A673 (cell line): ENCODE measurements at regions not wholly inside any gene's neighbourhood (a gene's known extent, or its start where the extent isn't known, plus 50 kb on each side); places are given as distances from the start of the nearest gene placed in this dataset.
"Not testable (repeated sequence)": the region's sequence is repeated elsewhere in the genome, so short reads cannot be mapped to it uniquely, and the experiment has no call there.

ENCODE experiments used
- BruUV-seq: library from RNA; stranded (reverse); fragments of 400-500 nt; replicated peaks from 2 replicates; lab custom pipeline; 2021; lab: Mats Ljungman, UMichigan
- CTCF ChIA-PET: fragments of 300-600 bp; sonication (Branson Sonifier 250); formaldehyde crosslinking; loops from one replicate; lab custom pipeline; 2022; ENCODE audit warnings: antibody characterized with exemption; lab: Charles Lee
- POLR2A ChIA-PET: fragments of 300-600 bp; sonication (Branson Sonifier 250); formaldehyde crosslinking; loops from one replicate; lab custom pipeline; 2022; ENCODE audit warnings: antibody characterized with exemption; ENCODE audit not compliant: low non-redundant PET; lab: Charles Lee
- DNase-seq: peaks from one replicate; pipeline ENCODE4 v3.0.0-alpha.2; 2015; ENCODE audit warnings: low spot score
- H3K27ac ChIP-seq: fragments of 200-600 bp; sonication (generic); 2 replicates; pipeline ENCODE4 v1.5.1; 2016; ENCODE audit warnings: mixed run types, low read depth, mild to moderate bottlenecking, mixed read lengths, antibody characterized with exemption, low read length; ENCODE audit not compliant: poor library complexity, severe bottlenecking
- H3K27me3 ChIP-seq: fragments of 200-600 bp; sonication (generic); replicated peaks from 2 replicates; pipeline ENCODE4 v1.6.1; 2017; ENCODE audit warnings: mixed run types, low read depth, mild to moderate bottlenecking, mixed read lengths, antibody characterized with exemption, low read length; ENCODE audit not compliant: insufficient read depth, poor library complexity
- H3K36me3 ChIP-seq: fragments of 200-600 bp; sonication (generic); 2 replicates; pipeline ENCODE4 v1.6.1; 2016; ENCODE audit warnings: mixed run types, mild to moderate bottlenecking, mixed read lengths, antibody characterized with exemption, low read length; ENCODE audit not compliant: insufficient read depth, poor library complexity, severe bottlenecking
- H3K4me1 ChIP-seq: fragments of 200-600 bp; sonication (generic); 2 replicates; pipeline ENCODE4 v1.6.1; 2017; ENCODE audit warnings: mixed run types, mild to moderate bottlenecking, mixed read lengths, antibody characterized with exemption, low read length; ENCODE audit not compliant: insufficient read depth, poor library complexity, severe bottlenecking
- H3K4me3 ChIP-seq: fragments of 200-600 bp; sonication (generic); 2 replicates; pipeline ENCODE4 v1.5.1; 2016; ENCODE audit warnings: low read depth, mixed run types, mild to moderate bottlenecking, mixed read lengths, low read length; ENCODE audit not compliant: poor library complexity, severe bottlenecking
- H3K9me3 ChIP-seq: fragments of 200-600 bp; sonication (generic); 2 replicates; pipeline ENCODE4 v1.6.1; 2016; ENCODE audit warnings: mixed run types, low read depth, mild to moderate bottlenecking, mixed read lengths, antibody characterized with exemption, low read length; ENCODE audit not compliant: poor library complexity, severe bottlenecking
- CTCF ChIP-seq: fragments of 300-800, 200-600 bp; sonication (generic); conservative IDR thresholded peaks from 2 replicates; pipeline ENCODE4 v1.5.1; 2017; ENCODE audit warnings: low read depth, mild to moderate bottlenecking, antibody characterized with exemption, low read length, moderate library complexity, mixed read lengths
- EZH2 ChIP-seq: fragments of 200-600 bp; sonication (generic); IDR thresholded peaks from 2 replicates; pipeline ENCODE4 v1.6.1; 2017; ENCODE audit warnings: borderline replicate concordance, low read depth, mild to moderate bottlenecking, mixed read lengths, antibody characterized with exemption, low read length; ENCODE audit not compliant: poor library complexity, severe bottlenecking
- intact Hi-C: fragments of 100-400 bp; cut with micrococcal nuclease; formaldehyde crosslinking; loops from one replicate; pipeline ENCODE4 v1.10.0; 2022; ENCODE audit not compliant: unreplicated experiment

GRCh38 chr12:90543841-90544240, 411.1 kb downstream of the CCER1 start:
- BruUV-seq, result no TSS peak
- no peaks in the 10 kb centered on the region for H3K27me3 ChIP-seq
- ChIA-PET CTCF (no interaction called here), POLR2A (no interaction called here)
- H3K4me3 ChIP-seq, result no peak overlapping the region
- peaks cover 10% of the 10 kb centered on the region for H3K4me1 ChIP-seq
- H3K27ac ChIP-seq, result no peak overlapping the region
- no peaks in the 10 kb centered on the region for H3K36me3 ChIP-seq
- TF ChIP-seq CTCF (no peak), EZH2 (no peak)
- no peaks in the 10 kb centered on the region for H3K9me3 ChIP-seq
- peak; percentile 23 for DNase-seq
- intact Hi-C loops, result no loop called here

GRCh38 chr12:90543374-90543773, 411.6 kb downstream of the CCER1 start:
- intact Hi-C loops, result no loop called here
- Histone ChIP-seq H3K4me3 (no peak overlapping the region), H3K36me3 (no peaks in the 10 kb centered on the region), H3K9me3 (no peaks in the 10 kb centered on the region), H3K27me3 (no peaks in the 10 kb centered on the region), H3K27ac (no peak overlapping the region), H3K4me1 (peaks cover 10% of the 10 kb centered on the region)
- TF ChIP-seq EZH2, result no peak
- no peak for TF ChIP-seq CTCF
- no TSS peak for BruUV-seq
- peak; percentile 59 for DNase-seq
- ChIA-PET CTCF (no interaction called here), POLR2A (no interaction called here)

- intact Hi-C loops, DNase-seq, H3K4me3 ChIP-seq, H3K9me3 ChIP-seq, BruUV-seq, H3K27ac ChIP-seq, POLR2A ChIA-PET, CTCF ChIA-PET, H3K36me3 ChIP-seq, H3K27me3 ChIP-seq: not testable (repeated sequence)
- H3K4me1 ChIP-seq, result peaks cover 10% of the 10 kb centered on the region
Measured at GRCh38 chr12:90542852-90543251, 412.1 kb downstream of the CCER1 start.

- CTCF ChIA-PET, BruUV-seq, H3K4me3 ChIP-seq: not testable (repeated sequence)
Measured at GRCh38 chr12:90533828-90534227, 421.1 kb downstream of the CCER1 start.

More at GRCh38 chr12:90533828-90534227, 421.1 kb downstream of the CCER1 start:
- POLR2A ChIA-PET, DNase-seq, H3K36me3 ChIP-seq, intact Hi-C loops, H3K4me1 ChIP-seq, H3K27ac ChIP-seq, H3K9me3 ChIP-seq, H3K27me3 ChIP-seq: not testable (repeated sequence)
